HEK293 (cell line): ENCODE measurements at regions not wholly inside any gene's neighbourhood (a gene's known extent, or its start where the extent isn't known, plus 50 kb on each side); places are given as distances from the start of the nearest gene placed in this dataset.
"Not testable (repeated sequence)": the region's sequence is repeated elsewhere in the genome, so short reads cannot be mapped to it uniquely, and the experiment has no call there.

ENCODE experiments used
- CTCF ChIA-PET: fragments of 350-600 bp; formaldehyde crosslinking; extraction: SDS; loops from one replicate; lab custom pipeline; 2021; ENCODE audit warnings: antibody characterized with exemption; lab: Yijun Ruan, JAX
- POLR2A ChIA-PET: fragments of 300-600 bp; formaldehyde crosslinking; extraction: SDS; loops from one replicate; lab custom pipeline; 2020; ENCODE audit warnings: antibody characterized with exemption, inconsistent platforms; lab: Yijun Ruan, JAX
- H3K27ac ChIP-seq: fragments of 200-500 bp; sonication (Bioruptor generic); 2 replicates; pipeline ENCODE4 v1.5.1; 2014; ENCODE audit warnings: low read depth, low read length, control low read depth, inconsistent platforms; ENCODE audit errors: extremely low read depth
- H3K36me3 ChIP-seq, 2 experiments: fragments of 200-500 bp in 1 of 2; sonication (Bioruptor generic) in 1 of 2; 1 replicate in 1 of 2; 2 replicates in 1 of 2; pipeline ENCODE4 v1.5.1; 2014 to 2017; ENCODE audit warnings: inconsistent platforms in 2 of 2, low read length in 2 of 2; ENCODE audit not compliant: control insufficient read depth in 2 of 2, insufficient read depth in 1 of 2
- H3K4me1 ChIP-seq: fragments of 200-500 bp; sonication (Bioruptor generic); 2 replicates; pipeline ENCODE4 v1.5.1; 2014; ENCODE audit warnings: mild to moderate bottlenecking, low read length, inconsistent platforms; ENCODE audit not compliant: control insufficient read depth, insufficient read depth
- H3K4me3 ChIP-seq: 2 replicates; pipeline ENCODE4 v1.5.1; 2011; ENCODE audit warnings: low read depth, mild to moderate bottlenecking, control low read depth, low read length, moderate library complexity
- H3K9me3 ChIP-seq: fragments of 200-500 bp; sonication (Bioruptor generic); 2 replicates; pipeline ENCODE4 v1.5.1; 2014; ENCODE audit warnings: low read depth, low read length, inconsistent platforms; ENCODE audit not compliant: control insufficient read depth, insufficient read depth
- BCL6B ChIP-seq: fragments of 450-650 bp; formaldehyde crosslinking; IDR thresholded peaks from 2 replicates; pipeline ENCODE4 v1.5.1; 2017; ENCODE audit warnings: missing biosample characterization, missing genetic modification characterization
- FEZF1 ChIP-seq: fragments of 450-650 bp; formaldehyde crosslinking; IDR thresholded peaks from 2 replicates; pipeline ENCODE4 v1.5.1; 2016; ENCODE audit warnings: missing biosample characterization, missing genetic modification characterization
- PBX3 ChIP-seq: sonication (generic); formaldehyde crosslinking; IDR thresholded peaks from 2 replicates; pipeline ENCODE4 v1.8.1; 2022; ENCODE audit warnings: mild to moderate bottlenecking, moderate library complexity, missing genetic modification reagents
- SCRT2 ChIP-seq: fragments of 450-650 bp; formaldehyde crosslinking; IDR thresholded peaks from 2 replicates; pipeline ENCODE4 v1.5.1; 2016; ENCODE audit warnings: missing biosample characterization, missing genetic modification characterization
- SP2 ChIP-seq: fragments of 450-650 bp; formaldehyde crosslinking; IDR thresholded peaks from 2 replicates; pipeline ENCODE4 v1.5.1; 2016; ENCODE audit warnings: missing biosample characterization, missing genetic modification characterization
- SP7 ChIP-seq: fragments of 450-650 bp; formaldehyde crosslinking; IDR thresholded peaks from 2 replicates; pipeline ENCODE4 v1.5.1; 2016; ENCODE audit warnings: missing biosample characterization, missing genetic modification characterization
- ZBTB26 ChIP-seq: fragments of 450-650 bp; formaldehyde crosslinking; optimal IDR thresholded peaks from 2 replicates; pipeline ENCODE3; 2016; ENCODE audit warnings: missing biosample characterization, mild to moderate bottlenecking, missing genetic modification characterization
- ZNF121 ChIP-seq: fragments of 450-650 bp; formaldehyde crosslinking; IDR thresholded peaks from 2 replicates; pipeline ENCODE4 v1.5.1; 2016; ENCODE audit warnings: missing biosample characterization, missing genetic modification characterization
- ZNF133 ChIP-seq: fragments of 450-650 bp; formaldehyde crosslinking; IDR thresholded peaks from 2 replicates; pipeline ENCODE4 v1.5.1; 2016; ENCODE audit warnings: missing biosample characterization, missing genetic modification characterization
- ZNF140 ChIP-seq: fragments of 450-650 bp; formaldehyde crosslinking; IDR thresholded peaks from 2 replicates; pipeline ENCODE4 v1.5.1; 2016; ENCODE audit warnings: missing biosample characterization, missing genetic modification characterization
- ZNF146 ChIP-seq: fragments of 450-650 bp; formaldehyde crosslinking; IDR thresholded peaks from 2 replicates; pipeline ENCODE4 v1.5.1; 2016; ENCODE audit warnings: missing biosample characterization, missing genetic modification characterization
- ZNF19 ChIP-seq: fragments of 450-650 bp; formaldehyde crosslinking; IDR thresholded peaks from 2 replicates; pipeline ENCODE4; 2016; ENCODE audit warnings: missing biosample characterization, missing genetic modification characterization, low read depth
- ZNF23 ChIP-seq: fragments of 450-650 bp; formaldehyde crosslinking; IDR thresholded peaks from 2 replicates; pipeline ENCODE4 v1.5.1; 2016; ENCODE audit warnings: missing biosample characterization, missing genetic modification characterization, borderline replicate concordance
- ZNF24 ChIP-seq: fragments of 450-650 bp; formaldehyde crosslinking; IDR thresholded peaks from 2 replicates; pipeline ENCODE4 v1.5.1; 2016; ENCODE audit warnings: missing biosample characterization, missing genetic modification characterization
- ZNF302 ChIP-seq: fragments of 450-650 bp; formaldehyde crosslinking; IDR thresholded peaks from 2 replicates; pipeline ENCODE4 v1.5.1; 2016; ENCODE audit warnings: missing biosample characterization, missing genetic modification characterization, low read depth
- ZNF433 ChIP-seq: fragments of 450-650 bp; formaldehyde crosslinking; IDR thresholded peaks from 2 replicates; pipeline ENCODE4 v1.5.1; 2016; ENCODE audit warnings: missing biosample characterization, missing genetic modification characterization, low read depth
- ZNF514 ChIP-seq: fragments of 450-650 bp; formaldehyde crosslinking; IDR thresholded peaks from 2 replicates; pipeline ENCODE4 v1.5.1; 2016; ENCODE audit warnings: missing biosample characterization, missing genetic modification characterization

- H3K9me3 ChIP-seq, result no peaks in the 10 kb centered on the region
- H3K36me3 ChIP-seq, result no peaks in the 10 kb centered on the region
- CTCF ChIA-PET, result no interaction called here
- no peak overlapping the region for H3K27ac ChIP-seq
- H3K4me3 ChIP-seq, result no peak overlapping the region
- TF ChIP-seq ZNF24 (tag by site-specific recombination) (no peak), ZNF19 (no peak), ZNF146 (tag by site-specific recombination) (no peak), ZNF133 (tag by site-specific recombination) (no peak), ZNF433 (no peak), ZNF140 (tag by site-specific recombination) (no peak), ZNF121 (tag by site-specific recombination) (no peak), ZNF302 (tag by site-specific recombination) (no peak), ZNF23 (no peak), BCL6B (tag by site-specific recombination) (no peak), SCRT2 (tag by site-specific recombination) (no peak)
- POLR2A ChIA-PET, result no interaction called here
- peaks cover 8% of the 10 kb centered on the region for H3K4me1 ChIP-seq
Observed at GRCh38 chr12:46477541-46477940, 105.0 kb upstream of the SLC38A2 start.

GRCh38 chr12:46475972-46476645 is 103.5 kb upstream of the SLC38A2 start:
- POLR2A ChIA-PET, result no interaction called here
- Histone ChIP-seq H3K36me3 (no peaks in the 10 kb centered on the region), H3K9me3 (no peaks in the 10 kb centered on the region)
- TF ChIP-seq SP2 (tag by site-specific recombination) (no peak), ZNF514 (tag by site-specific recombination) (no peak), ZBTB26 (tag by site-specific recombination) (no peak), PBX3 (CRISPR knock-in tag) (no peak), FEZF1 (tag by site-specific recombination) (no peak), ZNF121 (tag by site-specific recombination) (no peak), SP7 (tag by site-specific recombination) (no peak)
- TF ChIP-seq, all 188 proteins: peak for 0
- Histone ChIP-seq H3K27ac (no peak overlapping the region), H3K4me1 (peaks cover 15% of the 10 kb centered on the region), H3K4me3 (no peak overlapping the region)
- CTCF ChIA-PET, result interaction anchor here (0.6 to 1.4 kb wide), 5 partner anchors 41 to 352 kb away, joined by 3 read pairs; no protein-coding TSS in a partner anchor

- H3K9me3 ChIP-seq, H3K4me3 ChIP-seq, H3K27ac ChIP-seq, H3K36me3 ChIP-seq: not testable (repeated sequence)
- ChIA-PET POLR2A (interaction anchor here (0.9 to 1.3 kb wide), 3 partner anchors 10 to 102 kb away, joined by 3 to 6 read pairs (median 3); no protein-coding TSS in a partner anchor), CTCF (interaction anchor here (0.7 to 1.0 kb wide), 2 partner anchors 10 to 545 kb away, joined by 3 to 4 read pairs; no protein-coding TSS in a partner anchor)
- H3K4me1 ChIP-seq, result peaks cover 15% of the 10 kb centered on the region
Observed at GRCh38 chr12:46474385-46474784, 101.8 kb upstream of the SLC38A2 start.
